K562 (cell line): ENCODE measurements at regions not wholly inside any gene's neighbourhood (a gene's known extent, or its start where the extent isn't known, plus 50 kb on each side); places are given as distances from the start of the nearest gene placed in this dataset.

Experiments
- CBX8 ChIP-seq: fragments of 200-600 bp; sonication (generic); IDR thresholded peaks from 2 replicates; pipeline ENCODE4 v1.6.1; 2012; ENCODE audit warnings: borderline replicate concordance, mixed run types, low read depth, mild to moderate bottlenecking, moderate library complexity, mixed read lengths, low read length, control low read depth, inconsistent platforms; ENCODE audit not compliant: poor library complexity, severe bottlenecking; ENCODE audit errors: extremely low read depth
- GMEB1 ChIP-seq: fragments of 250-450 bp; sonication (Bioruptor Pico); IDR thresholded peaks from 2 replicates; pipeline ENCODE4 v1.4.0; 2020; ENCODE audit warnings: mild to moderate bottlenecking
- NBN ChIP-seq: fragments of 450-650 bp; IDR thresholded peaks from 2 replicates; pipeline ENCODE4 v1.6.1; 2016; ENCODE audit warnings: low read depth, mild to moderate bottlenecking
- NKRF ChIP-seq: fragments of 450-650 bp; IDR thresholded peaks from 2 replicates; pipeline ENCODE4 v1.6.1; 2016; ENCODE audit warnings: borderline replicate concordance
- POLR2A ChIP-seq: fragments of 450-650 bp; conservative IDR thresholded peaks from 2 replicates; pipeline ENCODE4 v1.6.1; 2016
- POLR2AphosphoS5 ChIP-seq: IDR thresholded peaks from 2 replicates; pipeline ENCODE4 v1.6.1; 2011; ENCODE audit warnings: mild to moderate bottlenecking, low read depth, low read length, moderate library complexity; ENCODE audit not compliant: control insufficient read depth, insufficient read depth
- TF ChIP-seq, protein P1 (sequence below): fragments of 450-650 bp; IDR thresholded peaks from 2 replicates; pipeline ENCODE4 v1.6.1; 2016; ENCODE audit warnings: low read depth
- TF ChIP-seq, protein P2 (sequence below), 3 experiments: IDR thresholded peaks in 2 of 3; conservative IDR thresholded peaks in 1 of 3; 2 replicates each; pipeline ENCODE4 v1.5.1; 2011 to 2012; ENCODE audit warnings: low read length in 3 of 3, mild to moderate bottlenecking in 3 of 3, control low read depth in 2 of 3, improper control_type of control experiment in 1 of 3, inconsistent platforms in 1 of 3, low read depth in 1 of 3, mixed read lengths in 1 of 3, moderate library complexity in 1 of 3; ENCODE audit not compliant: insufficient read depth in 2 of 3
- TF ChIP-seq, protein P3 (sequence below): sonication (generic); formaldehyde crosslinking; IDR thresholded peaks from 2 replicates; pipeline ENCODE4 v1.8.1; 2023; ENCODE audit warnings: missing genetic modification reagents, mild to moderate bottlenecking, borderline replicate concordance

GRCh38 chr17:55969562-55970324, 183.5 kb upstream of the ANKFN1 start:
- TF ChIP-seq NKRF: no peak
- TF ChIP-seq, protein P1, sequence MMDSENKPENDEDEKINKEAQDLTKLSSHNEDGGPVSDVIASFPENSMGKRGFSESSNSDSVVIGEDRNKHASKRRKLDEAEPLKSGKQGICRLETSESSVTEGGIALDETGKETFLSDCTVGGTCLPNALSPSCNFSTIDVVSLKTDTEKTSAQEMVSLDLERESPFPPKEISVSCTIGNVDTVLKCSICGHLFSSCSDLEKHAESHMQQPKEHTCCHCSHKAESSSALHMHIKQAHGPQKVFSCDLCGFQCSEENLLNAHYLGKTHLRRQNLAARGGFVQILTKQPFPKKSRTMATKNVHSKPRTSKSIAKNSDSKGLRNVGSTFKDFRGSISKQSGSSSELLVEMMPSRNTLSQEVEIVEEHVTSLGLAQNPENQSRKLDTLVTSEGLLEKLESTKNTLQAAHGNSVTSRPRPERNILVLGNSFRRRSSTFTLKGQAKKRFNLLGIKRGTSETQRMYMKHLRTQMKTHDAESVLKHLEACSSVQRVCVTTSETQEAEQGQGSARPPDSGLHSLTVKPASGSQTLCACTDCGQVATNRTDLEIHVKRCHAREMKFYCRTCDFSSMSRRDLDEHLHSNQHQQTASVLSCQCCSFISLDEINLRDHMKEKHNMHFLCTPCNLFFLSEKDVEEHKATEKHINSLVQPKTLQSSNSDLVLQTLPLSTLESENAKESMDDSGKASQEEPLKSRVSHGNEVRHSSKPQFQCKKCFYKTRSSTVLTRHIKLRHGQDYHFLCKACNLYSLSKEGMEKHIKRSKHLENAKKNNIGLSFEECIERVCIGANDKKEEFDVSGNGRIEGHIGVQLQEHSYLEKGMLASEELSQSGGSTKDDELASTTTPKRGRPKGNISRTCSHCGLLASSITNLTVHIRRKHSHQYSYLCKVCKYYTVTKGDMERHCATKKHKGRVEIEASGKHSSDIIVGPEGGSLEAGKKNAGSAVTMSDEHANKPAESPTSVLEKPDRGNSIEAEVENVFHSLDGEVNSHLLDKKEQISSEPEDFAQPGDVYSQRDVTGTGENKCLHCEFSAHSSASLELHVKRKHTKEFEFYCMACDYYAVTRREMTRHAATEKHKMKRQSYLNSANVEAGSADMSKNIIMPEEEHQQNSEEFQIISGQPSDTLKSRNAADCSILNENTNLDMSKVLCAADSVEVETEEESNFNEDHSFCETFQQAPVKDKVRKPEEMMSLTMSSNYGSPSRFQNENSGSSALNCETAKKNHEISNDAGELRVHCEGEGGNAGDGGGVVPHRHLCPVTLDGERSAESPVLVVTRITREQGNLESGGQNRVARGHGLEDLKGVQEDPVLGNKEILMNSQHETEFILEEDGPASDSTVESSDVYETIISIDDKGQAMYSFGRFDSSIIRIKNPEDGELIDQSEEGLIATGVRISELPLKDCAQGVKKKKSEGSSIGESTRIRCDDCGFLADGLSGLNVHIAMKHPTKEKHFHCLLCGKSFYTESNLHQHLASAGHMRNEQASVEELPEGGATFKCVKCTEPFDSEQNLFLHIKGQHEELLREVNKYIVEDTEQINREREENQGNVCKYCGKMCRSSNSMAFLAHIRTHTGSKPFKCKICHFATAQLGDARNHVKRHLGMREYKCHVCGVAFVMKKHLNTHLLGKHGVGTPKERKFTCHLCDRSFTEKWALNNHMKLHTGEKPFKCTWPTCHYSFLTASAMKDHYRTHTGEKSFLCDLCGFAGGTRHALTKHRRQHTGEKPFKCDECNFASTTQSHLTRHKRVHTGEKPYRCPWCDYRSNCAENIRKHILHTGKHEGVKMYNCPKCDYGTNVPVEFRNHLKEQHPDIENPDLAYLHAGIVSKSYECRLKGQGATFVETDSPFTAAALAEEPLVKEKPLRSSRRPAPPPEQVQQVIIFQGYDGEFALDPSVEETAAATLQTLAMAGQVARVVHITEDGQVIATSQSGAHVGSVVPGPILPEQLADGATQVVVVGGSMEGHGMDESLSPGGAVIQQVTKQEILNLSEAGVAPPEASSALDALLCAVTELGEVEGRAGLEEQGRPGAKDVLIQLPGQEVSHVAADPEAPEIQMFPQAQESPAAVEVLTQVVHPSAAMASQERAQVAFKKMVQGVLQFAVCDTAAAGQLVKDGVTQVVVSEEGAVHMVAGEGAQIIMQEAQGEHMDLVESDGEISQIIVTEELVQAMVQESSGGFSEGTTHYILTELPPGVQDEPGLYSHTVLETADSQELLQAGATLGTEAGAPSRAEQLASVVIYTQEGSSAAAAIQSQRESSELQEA: no peak
- TF ChIP-seq CBX8: no peak
- TF ChIP-seq, protein P2, sequence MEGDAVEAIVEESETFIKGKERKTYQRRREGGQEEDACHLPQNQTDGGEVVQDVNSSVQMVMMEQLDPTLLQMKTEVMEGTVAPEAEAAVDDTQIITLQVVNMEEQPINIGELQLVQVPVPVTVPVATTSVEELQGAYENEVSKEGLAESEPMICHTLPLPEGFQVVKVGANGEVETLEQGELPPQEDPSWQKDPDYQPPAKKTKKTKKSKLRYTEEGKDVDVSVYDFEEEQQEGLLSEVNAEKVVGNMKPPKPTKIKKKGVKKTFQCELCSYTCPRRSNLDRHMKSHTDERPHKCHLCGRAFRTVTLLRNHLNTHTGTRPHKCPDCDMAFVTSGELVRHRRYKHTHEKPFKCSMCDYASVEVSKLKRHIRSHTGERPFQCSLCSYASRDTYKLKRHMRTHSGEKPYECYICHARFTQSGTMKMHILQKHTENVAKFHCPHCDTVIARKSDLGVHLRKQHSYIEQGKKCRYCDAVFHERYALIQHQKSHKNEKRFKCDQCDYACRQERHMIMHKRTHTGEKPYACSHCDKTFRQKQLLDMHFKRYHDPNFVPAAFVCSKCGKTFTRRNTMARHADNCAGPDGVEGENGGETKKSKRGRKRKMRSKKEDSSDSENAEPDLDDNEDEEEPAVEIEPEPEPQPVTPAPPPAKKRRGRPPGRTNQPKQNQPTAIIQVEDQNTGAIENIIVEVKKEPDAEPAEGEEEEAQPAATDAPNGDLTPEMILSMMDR (IDR thresholded peaks at IDR 0.05 in 2 of 3, conservative IDR thresholded peaks at IDR 0.05 in 1 of 3; ENCODE audit: insufficient read depth in 2 of 3, low read depth in 1 of 3, low read length in 3 of 3): no peak
- no peak for TF ChIP-seq POLR2A
- TF ChIP-seq POLR2AphosphoS5: no peak
- TF ChIP-seq NBN: no peak
- TF ChIP-seq, protein P3, sequence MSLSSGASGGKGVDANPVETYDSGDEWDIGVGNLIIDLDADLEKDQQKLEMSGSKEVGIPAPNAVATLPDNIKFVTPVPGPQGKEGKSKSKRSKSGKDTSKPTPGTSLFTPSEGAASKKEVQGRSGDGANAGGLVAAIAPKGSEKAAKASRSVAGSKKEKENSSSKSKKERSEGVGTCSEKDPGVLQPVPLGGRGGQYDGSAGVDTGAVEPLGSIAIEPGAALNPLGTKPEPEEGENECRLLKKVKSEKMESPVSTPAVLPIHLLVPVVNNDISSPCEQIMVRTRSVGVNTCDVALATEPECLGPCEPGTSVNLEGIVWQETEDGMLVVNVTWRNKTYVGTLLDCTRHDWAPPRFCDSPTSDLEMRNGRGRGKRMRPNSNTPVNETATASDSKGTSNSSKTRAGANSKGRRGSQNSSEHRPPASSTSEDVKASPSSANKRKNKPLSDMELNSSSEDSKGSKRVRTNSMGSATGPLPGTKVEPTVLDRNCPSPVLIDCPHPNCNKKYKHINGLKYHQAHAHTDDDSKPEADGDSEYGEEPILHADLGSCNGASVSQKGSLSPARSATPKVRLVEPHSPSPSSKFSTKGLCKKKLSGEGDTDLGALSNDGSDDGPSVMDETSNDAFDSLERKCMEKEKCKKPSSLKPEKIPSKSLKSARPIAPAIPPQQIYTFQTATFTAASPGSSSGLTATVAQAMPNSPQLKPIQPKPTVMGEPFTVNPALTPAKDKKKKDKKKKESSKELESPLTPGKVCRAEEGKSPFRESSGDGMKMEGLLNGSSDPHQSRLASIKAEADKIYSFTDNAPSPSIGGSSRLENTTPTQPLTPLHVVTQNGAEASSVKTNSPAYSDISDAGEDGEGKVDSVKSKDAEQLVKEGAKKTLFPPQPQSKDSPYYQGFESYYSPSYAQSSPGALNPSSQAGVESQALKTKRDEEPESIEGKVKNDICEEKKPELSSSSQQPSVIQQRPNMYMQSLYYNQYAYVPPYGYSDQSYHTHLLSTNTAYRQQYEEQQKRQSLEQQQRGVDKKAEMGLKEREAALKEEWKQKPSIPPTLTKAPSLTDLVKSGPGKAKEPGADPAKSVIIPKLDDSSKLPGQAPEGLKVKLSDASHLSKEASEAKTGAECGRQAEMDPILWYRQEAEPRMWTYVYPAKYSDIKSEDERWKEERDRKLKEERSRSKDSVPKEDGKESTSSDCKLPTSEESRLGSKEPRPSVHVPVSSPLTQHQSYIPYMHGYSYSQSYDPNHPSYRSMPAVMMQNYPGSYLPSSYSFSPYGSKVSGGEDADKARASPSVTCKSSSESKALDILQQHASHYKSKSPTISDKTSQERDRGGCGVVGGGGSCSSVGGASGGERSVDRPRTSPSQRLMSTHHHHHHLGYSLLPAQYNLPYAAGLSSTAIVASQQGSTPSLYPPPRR (CRISPR knock-in tag): no peak
- TF ChIP-seq GMEB1 (CRISPR knock-in tag): no peak
